HepG2 (cell line): ENCODE measurements at regions not wholly inside any gene's neighbourhood (a gene's known extent, or its start where the extent isn't known, plus 50 kb on each side); places are given as distances from the start of the nearest gene placed in this dataset.
A peak's percentile ranks its signal among the peaks of the same experiment; 100 is the strongest.

Experiments
- BRCA1 ChIP-seq: sonication (generic); formaldehyde crosslinking; IDR thresholded peaks from 2 replicates; pipeline ENCODE4 v1.4.0; 2020; ENCODE audit warnings: missing genetic modification reagents
- E2F5 ChIP-seq: sonication (generic); formaldehyde crosslinking; conservative IDR thresholded peaks from 2 replicates; pipeline ENCODE4 v1.4.0; 2020; ENCODE audit warnings: missing genetic modification reagents
- KLF13 ChIP-seq: sonication (generic); formaldehyde crosslinking; IDR thresholded peaks from 2 replicates; pipeline ENCODE4 v1.4.0; 2020; ENCODE audit warnings: mild to moderate bottlenecking, missing genetic modification reagents
- KLF16 ChIP-seq, 2 experiments: sonication (generic) in 1 of 2; formaldehyde crosslinking in 1 of 2; IDR thresholded peaks; 2 replicates each; pipeline versions ENCODE4 v1.6.1 to v1.8.0; 2016 to 2023; ENCODE audit warnings: missing genetic modification reagents in 2 of 2, missing compliant biosample characterization in 1 of 2
- RAD21 ChIP-seq: fragments of 450-650 bp; formaldehyde crosslinking; IDR thresholded peaks from 2 replicates; pipeline ENCODE4 v1.5.0; 2020; ENCODE audit warnings: mild to moderate bottlenecking
- RFX3 ChIP-seq: IDR thresholded peaks from 2 replicates; pipeline ENCODE4 v1.6.1; 2016; ENCODE audit warnings: missing biosample characterization, missing genetic modification reagents
- TFAP4 ChIP-seq: sonication (generic); IDR thresholded peaks from 2 replicates; pipeline ENCODE4 v1.6.1; 2016; ENCODE audit warnings: low read depth, borderline replicate concordance
- TSC22D2 ChIP-seq: sonication (generic); formaldehyde crosslinking; IDR thresholded peaks from 2 replicates; pipeline ENCODE4 v1.5.1; 2020; ENCODE audit warnings: missing genetic modification reagents, mild to moderate bottlenecking, borderline replicate concordance
- ZKSCAN8 ChIP-seq: IDR thresholded peaks from 2 replicates; pipeline ENCODE4 v1.6.1; 2016; ENCODE audit warnings: borderline replicate concordance, missing genetic modification reagents, missing compliant biosample characterization
- ZMAT3 ChIP-seq: sonication (generic); formaldehyde crosslinking; conservative IDR thresholded peaks from 2 replicates; pipeline ENCODE4 v1.7.0; 2021; ENCODE audit warnings: missing genetic modification reagents
- ZMYM4 ChIP-seq: sonication (generic); formaldehyde crosslinking; IDR thresholded peaks from 2 replicates; pipeline ENCODE4 v1.8.1; 2023; ENCODE audit warnings: mild to moderate bottlenecking, missing genetic modification reagents
- ZNF383 ChIP-seq: sonication (generic); formaldehyde crosslinking; IDR thresholded peaks from 2 replicates; pipeline ENCODE4 v1.4.0; 2020; ENCODE audit warnings: missing genetic modification reagents, mild to moderate bottlenecking, borderline replicate concordance
- ZNF557 ChIP-seq: sonication (generic); formaldehyde crosslinking; IDR thresholded peaks from 2 replicates; pipeline ENCODE4 v1.4.0; 2020; ENCODE audit warnings: missing genetic modification reagents
- ZNF788 ChIP-seq: sonication (generic); formaldehyde crosslinking; IDR thresholded peaks from 2 replicates; pipeline ENCODE4 v1.5.0; 2020; ENCODE audit warnings: mild to moderate bottlenecking, missing genetic modification reagents, borderline replicate concordance
- TF ChIP-seq, protein P1 (sequence below), 2 experiments: fragments of 450-650 bp in 1 of 2; sonication (generic) in 1 of 2; formaldehyde crosslinking in 1 of 2; IDR thresholded peaks; 2 replicates each; pipeline versions ENCODE4 v1.6.1 to v1.8.0; 2016 to 2022; ENCODE audit warnings: antibody characterized with exemption in 1 of 2, mild to moderate bottlenecking in 1 of 2, missing genetic modification reagents in 1 of 2

- TF ChIP-seq, protein P1, sequence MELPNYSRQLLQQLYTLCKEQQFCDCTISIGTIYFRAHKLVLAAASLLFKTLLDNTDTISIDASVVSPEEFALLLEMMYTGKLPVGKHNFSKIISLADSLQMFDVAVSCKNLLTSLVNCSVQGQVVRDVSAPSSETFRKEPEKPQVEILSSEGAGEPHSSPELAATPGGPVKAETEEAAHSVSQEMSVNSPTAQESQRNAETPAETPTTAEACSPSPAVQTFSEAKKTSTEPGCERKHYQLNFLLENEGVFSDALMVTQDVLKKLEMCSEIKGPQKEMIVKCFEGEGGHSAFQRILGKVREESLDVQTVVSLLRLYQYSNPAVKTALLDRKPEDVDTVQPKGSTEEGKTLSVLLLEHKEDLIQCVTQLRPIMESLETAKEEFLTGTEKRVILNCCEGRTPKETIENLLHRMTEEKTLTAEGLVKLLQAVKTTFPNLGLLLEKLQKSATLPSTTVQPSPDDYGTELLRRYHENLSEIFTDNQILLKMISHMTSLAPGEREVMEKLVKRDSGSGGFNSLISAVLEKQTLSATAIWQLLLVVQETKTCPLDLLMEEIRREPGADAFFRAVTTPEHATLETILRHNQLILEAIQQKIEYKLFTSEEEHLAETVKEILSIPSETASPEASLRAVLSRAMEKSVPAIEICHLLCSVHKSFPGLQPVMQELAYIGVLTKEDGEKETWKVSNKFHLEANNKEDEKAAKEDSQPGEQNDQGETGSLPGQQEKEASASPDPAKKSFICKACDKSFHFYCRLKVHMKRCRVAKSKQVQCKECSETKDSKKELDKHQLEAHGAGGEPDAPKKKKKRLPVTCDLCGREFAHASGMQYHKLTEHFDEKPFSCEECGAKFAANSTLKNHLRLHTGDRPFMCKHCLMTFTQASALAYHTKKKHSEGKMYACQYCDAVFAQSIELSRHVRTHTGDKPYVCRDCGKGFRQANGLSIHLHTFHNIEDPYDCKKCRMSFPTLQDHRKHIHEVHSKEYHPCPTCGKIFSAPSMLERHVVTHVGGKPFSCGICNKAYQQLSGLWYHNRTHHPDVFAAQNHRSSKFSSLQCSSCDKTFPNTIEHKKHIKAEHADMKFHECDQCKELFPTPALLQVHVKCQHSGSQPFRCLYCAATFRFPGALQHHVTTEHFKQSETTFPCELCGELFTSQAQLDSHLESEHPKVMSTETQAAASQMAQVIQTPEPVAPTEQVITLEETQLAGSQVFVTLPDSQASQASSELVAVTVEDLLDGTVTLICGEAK (IDR thresholded peaks at IDR 0.05): no peak
- TF ChIP-seq, protein P1 (CRISPR knock-in tag; IDR thresholded peaks at IDR 0.05): no peak
- TF ChIP-seq BRCA1 (no peak), RFX3 (CRISPR knock-in tag) (no peak), ZKSCAN8 (peak; percentile 51; the same call in 1 of the 2 replicates), KLF16 (CRISPR knock-in tag; IDR thresholded peaks at IDR 0.05) (peak in 1 of 2 experiments; percentile 80; a peak in 2 of 4 replicates), ZNF557 (CRISPR knock-in tag) (0 out of 2 replicates have a peak, but pooled peaks have one; percentile 62), TSC22D2 (CRISPR knock-in tag) (no peak), RAD21 (CRISPR knock-in tag) (no peak), E2F5 (no peak), KLF13 (no peak), ZMYM4 (CRISPR knock-in tag) (peak; percentile 93), ZNF383 (no peak), ZMAT3 (CRISPR knock-in tag) (peak; percentile 36; the same call in 1 of the 2 replicates), ZNF788 (CRISPR knock-in tag) (no peak), TFAP4 (peak; percentile 38; the same call in 1 of the 2 replicates)
Observed at GRCh38 chr6:140380427-140381218, 1006.2 kb upstream of the CITED2 start (continued).
